Retinal pigment epithelial cell (primary cell): ENCODE measurements at regions not wholly inside any gene's neighbourhood (a gene's known extent, or its start where the extent isn't known, plus 50 kb on each side); places are given as distances from the start of the nearest gene placed in this dataset.

ENCODE experiments used
- DNase-seq: peaks from one replicate; pipeline ENCODE4 v3.0.0-alpha.2; 2010; ENCODE audit warnings: low read depth
- H3K4me3 ChIP-seq: 2 replicates; pipeline ENCODE4 v1.5.1; 2011; ENCODE audit warnings: mild to moderate bottlenecking, low read length, control low read depth, moderate library complexity
- TF ChIP-seq, protein P1 (sequence below): conservative IDR thresholded peaks from 2 replicates; pipeline ENCODE4 v1.5.1; 2011; ENCODE audit warnings: low read depth, low read length, control low read depth, inconsistent platforms

DNA sequence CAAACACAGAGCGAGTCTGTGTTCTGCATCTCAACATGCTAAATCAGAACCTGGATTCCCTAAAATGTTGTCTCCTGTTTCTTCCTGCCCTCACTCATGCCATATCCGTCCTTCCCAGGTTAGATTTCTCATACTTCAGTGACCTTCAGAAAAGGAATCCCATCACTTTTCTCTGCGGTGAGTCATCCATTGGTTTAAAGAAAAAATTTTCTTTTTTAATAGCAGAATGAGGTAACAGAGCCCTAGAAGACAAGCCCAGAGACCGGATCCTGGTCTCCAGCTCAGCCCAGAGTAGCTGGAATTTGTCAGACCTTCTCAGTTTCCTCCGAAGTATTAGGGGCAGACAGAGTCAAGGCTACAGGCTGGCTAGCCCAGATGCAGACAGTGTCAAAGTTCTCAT lies 143.2 kb upstream of the DMRT1 start:
- TF ChIP-seq, protein P1, sequence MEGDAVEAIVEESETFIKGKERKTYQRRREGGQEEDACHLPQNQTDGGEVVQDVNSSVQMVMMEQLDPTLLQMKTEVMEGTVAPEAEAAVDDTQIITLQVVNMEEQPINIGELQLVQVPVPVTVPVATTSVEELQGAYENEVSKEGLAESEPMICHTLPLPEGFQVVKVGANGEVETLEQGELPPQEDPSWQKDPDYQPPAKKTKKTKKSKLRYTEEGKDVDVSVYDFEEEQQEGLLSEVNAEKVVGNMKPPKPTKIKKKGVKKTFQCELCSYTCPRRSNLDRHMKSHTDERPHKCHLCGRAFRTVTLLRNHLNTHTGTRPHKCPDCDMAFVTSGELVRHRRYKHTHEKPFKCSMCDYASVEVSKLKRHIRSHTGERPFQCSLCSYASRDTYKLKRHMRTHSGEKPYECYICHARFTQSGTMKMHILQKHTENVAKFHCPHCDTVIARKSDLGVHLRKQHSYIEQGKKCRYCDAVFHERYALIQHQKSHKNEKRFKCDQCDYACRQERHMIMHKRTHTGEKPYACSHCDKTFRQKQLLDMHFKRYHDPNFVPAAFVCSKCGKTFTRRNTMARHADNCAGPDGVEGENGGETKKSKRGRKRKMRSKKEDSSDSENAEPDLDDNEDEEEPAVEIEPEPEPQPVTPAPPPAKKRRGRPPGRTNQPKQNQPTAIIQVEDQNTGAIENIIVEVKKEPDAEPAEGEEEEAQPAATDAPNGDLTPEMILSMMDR = no peak
- H3K4me3 ChIP-seq = no peak overlapping the region
- DNase-seq = no peak

- H3K4me3 ChIP-seq = no peak overlapping the region
- TF ChIP-seq, protein P1 = no peak
- no peak for DNase-seq
These were observed 142.5 kb upstream of the DMRT1 start for GRCh38 chr9:698954-699353.

GRCh38 chr9:699396-699795 lies 142.1 kb upstream of the DMRT1 start:
- no peak overlapping the region for H3K4me3 ChIP-seq
- TF ChIP-seq, protein P1 = no peak
- DNase-seq = no peak

- no peak for DNase-seq
- TF ChIP-seq, protein P1 = no peak
- no peak overlapping the region for H3K4me3 ChIP-seq
These were observed 140.9 kb upstream of the DMRT1 start for GRCh38 chr9:700365-701282.

- TF ChIP-seq, protein P1 = no peak
- DNase-seq = no peak
- no peak overlapping the region for H3K4me3 ChIP-seq
These were observed 138.1 kb upstream of the DMRT1 start for GRCh38 chr9:703392-703791.

- DNase-seq = no peak
- TF ChIP-seq, protein P1 = no peak
- H3K4me3 ChIP-seq = no peak overlapping the region
These were observed 135.4 kb upstream of the DMRT1 start for GRCh38 chr9:706073-706472.
